ENCODE measurements at regions not wholly inside any gene's neighbourhood (a gene's known extent, or its start where the extent isn't known, plus 50 kb on each side); places are given as distances from the start of the nearest gene placed in this dataset.

DNA sequence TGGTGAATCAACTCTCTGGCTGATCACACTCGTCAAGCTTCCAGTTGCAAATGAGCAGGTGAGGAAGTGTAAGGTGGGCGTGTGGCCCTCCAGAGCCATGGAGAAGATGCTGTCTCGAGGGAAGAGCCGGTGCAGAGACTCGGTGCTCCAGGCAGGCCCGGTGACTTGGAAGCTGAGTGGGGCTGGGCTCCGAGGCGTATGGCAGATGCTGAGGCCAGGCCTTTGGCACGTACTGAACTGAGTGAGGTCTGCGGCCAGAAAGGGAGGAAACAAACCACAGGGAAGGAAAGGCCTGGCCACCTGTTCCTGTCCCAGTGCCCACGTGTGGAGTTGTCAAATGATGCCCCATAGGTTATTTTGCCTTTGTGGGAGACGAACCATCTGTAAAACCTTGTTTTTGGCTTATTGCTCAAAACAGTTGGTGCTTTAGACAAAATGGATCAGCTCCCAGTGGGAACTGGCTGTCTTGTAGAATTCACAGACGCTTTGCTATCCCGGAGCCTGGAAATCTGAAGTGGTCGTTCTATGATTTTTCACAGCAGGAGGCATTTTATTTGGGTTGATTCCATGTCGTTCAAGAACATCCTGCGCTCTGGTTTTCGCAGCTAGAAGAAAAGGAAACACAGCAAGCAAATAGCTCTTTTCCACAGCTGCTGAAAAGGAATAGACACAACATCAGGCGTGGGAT is 117.5 kb upstream of the TMEM18 start:
- DNase-seq (no peak), ATAC-seq (no peak)
- H3K4me1 Mint-ChIP-seq, result no peaks in the 10 kb centered on the region
- no peaks in the 10 kb centered on the region for H3K36me3 Mint-ChIP-seq (ENCODE audit: low read depth)
- no peaks in the 10 kb centered on the region for H3K27me3 Mint-ChIP-seq
- H3K4me3 Mint-ChIP-seq, result no peak overlapping the region
- no peaks in the 10 kb centered on the region for H3K9me3 ChIP-seq (ENCODE audit: control insufficient read depth, low read length, poor library complexity, severe bottlenecking)
- no peak overlapping the region for H3K27ac Mint-ChIP-seq

DNA sequence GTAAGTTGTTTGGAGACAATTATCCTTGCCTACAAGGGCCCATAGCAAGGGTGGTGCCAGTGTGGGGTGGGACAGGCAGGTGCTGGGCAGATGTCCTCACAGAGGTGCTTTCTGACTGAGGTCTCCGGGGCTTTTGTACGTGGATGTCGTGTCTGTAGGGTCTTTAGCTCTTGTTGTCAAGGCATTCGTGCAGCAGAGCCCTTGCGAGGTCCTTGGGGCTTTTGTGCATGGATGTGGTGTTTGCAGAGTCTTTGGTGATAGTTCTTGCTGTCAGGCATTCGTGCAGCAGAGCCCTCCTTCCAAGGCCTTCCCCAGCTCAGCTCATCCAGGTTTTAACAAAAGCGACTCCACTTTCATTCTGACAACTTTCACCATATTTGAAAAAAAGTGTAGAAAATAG is 116.0 kb upstream of the TMEM18 start:
- no peaks in the 10 kb centered on the region for H3K4me1 Mint-ChIP-seq
- no peaks in the 10 kb centered on the region for H3K27me3 Mint-ChIP-seq
- no peak overlapping the region for H3K4me3 Mint-ChIP-seq
- no peak overlapping the region for H3K27ac Mint-ChIP-seq
- peaks cover 2% of the 10 kb centered on the region for H3K36me3 Mint-ChIP-seq (ENCODE audit: low read depth)
- ATAC-seq (no peak), DNase-seq (no peak)
- no peaks in the 10 kb centered on the region for H3K9me3 ChIP-seq (ENCODE audit: control insufficient read depth, low read length, poor library complexity, severe bottlenecking)

DNA sequence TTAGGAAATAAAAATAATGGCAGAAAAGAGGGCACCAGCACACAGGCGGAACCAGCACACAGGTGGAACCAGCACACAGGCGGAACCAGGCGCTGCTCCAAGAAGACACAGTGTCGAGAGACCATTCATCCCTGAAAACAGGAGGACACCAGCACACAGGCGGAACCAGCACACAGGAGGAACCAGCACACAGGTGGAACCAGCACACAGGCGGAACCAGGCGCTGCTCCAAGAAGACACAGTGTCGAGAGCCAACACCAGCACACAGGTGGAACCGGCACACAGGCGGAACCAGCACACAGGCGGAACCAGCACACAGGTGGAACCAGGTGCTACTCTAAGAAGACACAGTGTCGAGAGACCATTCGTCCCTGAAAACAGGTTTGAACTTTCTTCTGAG is 115.5 kb upstream of the TMEM18 start:
- Mint-ChIP-seq H3K4me1 (no peaks in the 10 kb centered on the region), H3K36me3 (ENCODE audit: low read depth) (peaks cover 2% of the 10 kb centered on the region), H3K4me3 (no peak overlapping the region), H3K27ac (no peak overlapping the region), H3K27me3 (no peaks in the 10 kb centered on the region)
- ATAC-seq, result no peak
- H3K9me3 ChIP-seq (ENCODE audit: control insufficient read depth, low read length, poor library complexity, severe bottlenecking), result no peaks in the 10 kb centered on the region
- DNase-seq, result no peak

DNA sequence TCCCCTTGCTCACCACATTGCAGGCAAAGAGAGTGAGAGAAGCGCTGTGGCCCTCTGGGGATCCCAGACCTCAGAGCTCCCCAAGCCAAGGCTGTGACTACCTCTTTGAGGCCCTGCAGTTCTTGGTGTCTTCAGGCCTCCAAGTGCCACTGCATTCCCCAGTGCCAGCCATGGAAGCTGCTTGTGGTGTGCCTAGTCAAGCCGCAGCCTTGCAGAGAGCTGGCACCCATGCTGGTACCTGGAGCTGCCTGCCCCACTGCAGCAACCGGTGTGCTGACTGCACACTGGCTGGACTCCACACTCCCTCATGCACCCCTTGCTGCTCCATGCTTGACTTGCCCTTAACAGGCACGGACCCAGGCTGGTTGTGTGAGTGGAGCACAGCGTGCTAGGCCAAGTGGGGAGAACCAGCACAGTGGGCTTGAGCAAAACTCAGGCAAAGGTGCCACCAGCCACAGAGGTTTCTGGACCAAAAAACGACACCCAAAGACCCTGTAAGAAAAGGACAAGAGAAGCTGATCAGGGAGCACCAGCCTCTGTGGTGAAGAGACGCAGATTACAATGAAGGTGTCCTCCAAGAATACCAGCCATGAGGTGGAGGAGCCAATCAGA is 113.5 kb upstream of the TMEM18 start:
- H3K4me1 Mint-ChIP-seq, result no peaks in the 10 kb centered on the region

DNA sequence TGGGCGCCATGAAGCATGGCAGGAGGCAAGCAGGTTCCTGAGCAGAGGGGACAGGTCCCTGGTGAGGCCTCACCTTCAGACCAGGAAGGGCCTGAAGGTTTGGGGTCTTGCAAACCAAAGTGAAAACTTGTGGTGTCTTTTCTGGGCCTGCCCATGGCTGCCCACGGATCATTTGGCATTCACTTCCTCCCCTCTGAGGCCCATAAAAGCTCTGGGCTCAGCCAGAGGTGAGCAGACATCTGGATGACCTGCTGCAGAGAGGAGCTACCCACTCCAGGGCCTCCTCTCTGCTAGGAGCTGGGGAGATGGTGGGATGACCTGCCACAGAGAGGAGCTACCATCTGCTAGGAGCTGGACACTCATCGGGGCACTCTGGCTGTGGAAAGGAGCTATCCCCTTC is 112.9 kb upstream of the TMEM18 start:
- Mint-ChIP-seq H3K4me1 (no peaks in the 10 kb centered on the region), H3K27ac (no peak overlapping the region), H3K27me3 (no peaks in the 10 kb centered on the region), H3K36me3 (ENCODE audit: low read depth) (peaks cover 2% of the 10 kb centered on the region), H3K4me3 (no peak overlapping the region)
- no peak for ATAC-seq
- no peaks in the 10 kb centered on the region for H3K9me3 ChIP-seq (ENCODE audit: control insufficient read depth, low read length, poor library complexity, severe bottlenecking)
- DNase-seq, result no peak

More for the DNA sequence above, 113.5 kb upstream of the TMEM18 start:
- ATAC-seq, result no peak
- no peak overlapping the region for H3K4me3 Mint-ChIP-seq
- H3K36me3 Mint-ChIP-seq (ENCODE audit: low read depth), result peaks cover 2% of the 10 kb centered on the region
- no peak for DNase-seq
- H3K27ac Mint-ChIP-seq, result no peak overlapping the region
- no peaks in the 10 kb centered on the region for H3K27me3 Mint-ChIP-seq
- H3K9me3 ChIP-seq (ENCODE audit: control insufficient read depth, low read length, poor library complexity, severe bottlenecking), result no peaks in the 10 kb centered on the region

DNA sequence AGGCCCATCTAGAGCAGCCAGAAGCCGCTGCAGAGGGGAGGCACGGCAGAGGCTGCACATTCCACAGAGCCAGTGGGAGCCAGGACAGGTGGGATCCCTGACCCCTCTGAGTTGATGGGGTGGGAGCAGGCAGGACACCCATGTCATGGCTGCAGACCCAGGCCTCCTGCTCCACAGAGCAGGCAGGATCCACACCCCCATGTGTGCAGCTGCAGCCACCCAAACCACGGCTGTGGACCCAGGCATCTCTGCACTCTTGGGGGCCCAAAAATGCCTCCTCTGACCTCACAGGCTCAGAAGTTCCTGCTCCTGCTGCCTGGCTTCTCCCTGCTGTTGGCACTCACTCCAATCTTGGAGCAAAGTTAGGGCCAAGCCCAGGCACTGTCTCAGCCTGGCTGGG is 112.3 kb upstream of the TMEM18 start:
- no peak overlapping the region for H3K4me3 Mint-ChIP-seq
- H3K27me3 Mint-ChIP-seq, result no peaks in the 10 kb centered on the region
- no peaks in the 10 kb centered on the region for H3K9me3 ChIP-seq (ENCODE audit: control insufficient read depth, low read length, poor library complexity, severe bottlenecking)
- H3K27ac Mint-ChIP-seq, result no peak overlapping the region
- H3K4me1 Mint-ChIP-seq, result no peaks in the 10 kb centered on the region
- H3K36me3 Mint-ChIP-seq (ENCODE audit: low read depth), result peaks cover 2% of the 10 kb centered on the region
- DNase-seq (no peak), ATAC-seq (no peak)

DNA sequence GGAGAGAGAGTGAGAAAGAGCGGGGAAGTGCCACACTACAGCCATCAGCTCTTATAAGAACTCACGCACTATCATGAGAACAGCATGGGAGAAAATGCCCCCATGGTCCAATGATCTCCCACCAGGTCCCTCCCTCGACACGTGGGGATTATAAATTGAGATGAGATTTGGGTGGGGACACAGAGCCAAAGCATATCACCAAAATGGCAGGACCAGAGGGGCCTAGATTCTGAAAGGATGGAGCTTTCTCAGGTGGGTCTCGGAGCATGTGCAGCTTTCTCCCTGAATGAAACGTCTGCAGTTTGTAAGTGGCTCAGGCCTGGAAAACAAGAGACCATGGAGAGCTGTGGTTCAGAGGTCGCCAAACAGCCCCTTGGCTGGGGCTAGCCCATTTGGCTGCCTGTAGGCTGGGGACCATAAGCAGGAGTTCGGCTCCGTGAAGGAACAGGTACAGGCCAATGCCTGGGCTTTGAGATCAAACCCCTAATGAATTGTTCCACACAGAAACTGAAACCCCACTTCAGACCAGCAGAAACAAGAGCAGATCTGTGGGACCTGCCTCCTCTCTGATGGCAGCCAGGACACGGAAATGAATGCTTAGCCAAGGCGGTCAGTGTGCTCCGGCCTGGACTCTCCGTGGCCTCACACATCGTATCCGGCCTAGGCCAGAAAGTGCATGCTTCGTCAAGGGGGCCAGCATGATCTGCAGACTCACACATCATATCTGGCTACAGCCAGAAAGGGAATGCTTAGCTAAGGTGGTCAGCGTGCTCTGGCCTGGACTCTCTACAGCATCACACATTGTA is 111.2 kb upstream of the TMEM18 start:
- no peaks in the 10 kb centered on the region for H3K9me3 ChIP-seq (ENCODE audit: control insufficient read depth, low read length, poor library complexity, severe bottlenecking)
- Mint-ChIP-seq H3K27ac (no peak overlapping the region), H3K27me3 (no peaks in the 10 kb centered on the region), H3K4me3 (no peak overlapping the region), H3K36me3 (ENCODE audit: low read depth) (peaks cover 2% of the 10 kb centered on the region), H3K4me1 (no peaks in the 10 kb centered on the region)
- no peak for DNase-seq
- no peak for ATAC-seq

DNA sequence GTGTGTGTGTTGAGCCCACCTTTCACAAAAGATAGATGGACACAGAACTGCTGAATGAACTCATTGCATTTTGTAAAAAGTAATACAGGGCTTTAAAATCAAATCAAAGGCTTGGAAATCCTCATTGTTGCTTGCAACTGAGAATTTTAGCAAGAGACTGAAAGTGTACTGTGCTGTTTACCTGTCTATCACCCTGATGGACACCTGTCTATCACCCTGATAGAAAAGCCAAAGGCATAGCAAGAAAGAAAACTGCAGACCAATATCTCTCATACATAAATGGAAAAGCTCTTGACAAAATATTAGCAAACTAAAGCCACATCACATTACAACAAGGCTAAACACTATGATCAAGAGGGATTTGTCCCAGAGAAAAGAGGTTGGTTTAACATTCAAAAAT is 107.5 kb upstream of the TMEM18 start:
- no peaks in the 10 kb centered on the region for H3K9me3 ChIP-seq (ENCODE audit: control insufficient read depth, low read length, poor library complexity, severe bottlenecking)
- ATAC-seq (no peak), DNase-seq (no peak)
- H3K4me3 Mint-ChIP-seq, result no peak overlapping the region
- no peak overlapping the region for H3K27ac Mint-ChIP-seq
- H3K4me1 Mint-ChIP-seq, result no peaks in the 10 kb centered on the region
- H3K27me3 Mint-ChIP-seq, result peaks cover 4% of the 10 kb centered on the region
- peaks cover 2% of the 10 kb centered on the region for H3K36me3 Mint-ChIP-seq (ENCODE audit: low read depth)

DNA sequence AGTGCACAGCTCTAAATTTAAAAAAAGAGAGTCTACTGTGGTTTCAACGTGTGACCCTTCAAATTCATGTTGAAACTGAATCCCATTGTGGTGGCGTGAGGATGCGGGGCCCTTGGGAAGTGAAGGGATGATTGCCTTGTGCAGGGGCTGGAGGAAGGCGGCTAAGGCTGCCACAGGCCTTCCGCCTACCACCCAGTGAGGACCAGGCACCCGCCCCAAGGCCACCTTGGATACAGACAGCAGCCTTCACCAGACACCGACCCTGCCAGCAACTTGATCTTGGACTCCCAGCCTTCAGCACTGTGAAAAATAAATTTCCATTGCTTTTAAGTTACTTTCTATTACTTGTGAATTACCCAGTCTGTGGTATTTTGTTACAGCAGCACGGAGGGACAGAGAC is 103.4 kb upstream of the TMEM18 start:
- no peaks in the 10 kb centered on the region for H3K9me3 ChIP-seq (ENCODE audit: control insufficient read depth, low read length, poor library complexity, severe bottlenecking)
- H3K36me3 Mint-ChIP-seq (ENCODE audit: low read depth), result no peaks in the 10 kb centered on the region
- H3K4me3 Mint-ChIP-seq, result no peak overlapping the region
- DNase-seq, result no peak
- no peaks in the 10 kb centered on the region for H3K4me1 Mint-ChIP-seq
- no peak overlapping the region for H3K27ac Mint-ChIP-seq
- H3K27me3 Mint-ChIP-seq, result peaks cover 9% of the 10 kb centered on the region
- ATAC-seq, result no peak

DNA sequence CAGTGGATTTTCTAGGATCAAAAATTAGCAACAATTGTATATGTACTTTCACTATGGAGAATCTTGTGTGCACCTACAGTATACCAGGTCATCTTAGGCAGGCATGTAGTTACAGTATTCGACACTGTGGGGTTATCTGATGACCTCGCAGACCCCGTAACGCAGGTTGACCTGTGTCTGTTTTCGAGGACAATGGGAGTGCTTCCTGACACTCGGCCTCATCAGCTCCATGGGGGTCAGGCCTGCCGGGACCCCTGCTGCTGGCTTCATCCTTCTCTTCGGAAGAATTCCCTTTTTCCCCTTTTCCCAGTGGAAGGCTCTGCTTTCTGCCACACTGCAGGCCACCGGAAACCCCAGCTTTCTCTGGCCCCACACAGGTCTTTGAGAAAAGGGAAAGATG is 102.8 kb upstream of the TMEM18 start:
- H3K4me1 Mint-ChIP-seq, result no peaks in the 10 kb centered on the region
- no peak overlapping the region for H3K27ac Mint-ChIP-seq
- no peaks in the 10 kb centered on the region for H3K36me3 Mint-ChIP-seq (ENCODE audit: low read depth)
- H3K4me3 Mint-ChIP-seq, result no peak overlapping the region
- no peaks in the 10 kb centered on the region for H3K9me3 ChIP-seq (ENCODE audit: control insufficient read depth, low read length, poor library complexity, severe bottlenecking)
- peaks cover 9% of the 10 kb centered on the region for H3K27me3 Mint-ChIP-seq
- DNase-seq, result no peak
- ATAC-seq, result no peak

DNA sequence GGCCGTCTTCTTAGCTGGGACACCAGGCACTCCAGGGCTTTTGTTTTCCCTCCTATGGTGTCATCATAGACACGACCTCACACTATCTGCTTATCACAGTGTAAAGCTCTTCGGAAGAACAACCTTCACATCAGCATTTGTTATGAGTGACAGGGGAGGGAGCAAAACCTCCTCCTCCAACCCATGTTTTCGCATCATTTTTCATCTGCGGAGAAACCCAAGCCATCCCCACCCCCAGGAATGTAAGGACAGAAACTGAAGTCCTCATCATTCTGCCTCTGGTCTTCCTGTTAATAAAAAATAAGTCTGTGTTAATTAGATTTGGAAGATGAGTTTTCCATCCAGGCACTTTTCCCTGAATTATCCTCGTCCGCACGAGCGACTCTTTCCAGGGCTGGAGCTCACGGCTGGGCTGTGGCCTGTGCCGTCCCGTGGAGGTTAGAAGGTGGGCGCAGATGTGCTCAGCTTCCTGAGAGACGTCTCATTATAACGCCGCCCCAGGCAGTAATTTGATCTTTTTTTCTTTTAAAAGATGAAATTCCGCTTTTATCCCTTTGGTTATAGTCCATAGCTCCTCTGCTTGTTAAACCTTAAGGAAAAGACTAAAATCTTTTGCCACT is 101.6 kb upstream of the TMEM18 start:
- Mint-ChIP-seq H3K4me1 (no peaks in the 10 kb centered on the region), H3K27ac (no peak overlapping the region), H3K4me3 (no peak overlapping the region), H3K27me3 (peaks cover 9% of the 10 kb centered on the region), H3K36me3 (ENCODE audit: low read depth) (no peaks in the 10 kb centered on the region)
- no peak for DNase-seq
- no peaks in the 10 kb centered on the region for H3K9me3 ChIP-seq (ENCODE audit: control insufficient read depth, low read length, poor library complexity, severe bottlenecking)
- ATAC-seq, result no peak

DNA sequence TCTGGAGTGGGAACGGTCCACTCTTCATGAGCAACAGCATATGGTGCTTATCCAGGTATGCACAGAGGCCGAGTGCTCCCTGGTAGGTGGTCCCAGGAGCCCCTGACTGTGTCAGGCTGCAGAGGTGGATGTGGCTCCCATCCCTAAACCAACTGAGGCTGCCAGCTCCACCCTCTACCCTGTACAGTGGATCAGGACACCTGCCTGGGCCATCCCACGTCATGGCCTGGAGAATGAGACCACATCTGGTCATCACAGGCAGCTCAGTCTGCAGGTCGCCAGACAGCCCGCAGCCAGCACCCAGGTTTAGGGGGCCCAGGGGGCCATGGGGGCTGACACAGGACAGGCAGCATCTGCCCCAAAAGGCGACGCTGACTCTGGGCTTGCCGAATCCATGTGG is 100.3 kb upstream of the TMEM18 start:
- Mint-ChIP-seq H3K4me1 (no peaks in the 10 kb centered on the region), H3K27me3 (peaks cover 9% of the 10 kb centered on the region), H3K27ac (no peak overlapping the region), H3K4me3 (no peak overlapping the region), H3K36me3 (ENCODE audit: low read depth) (no peaks in the 10 kb centered on the region)
- ATAC-seq (no peak), DNase-seq (no peak)
- no peaks in the 10 kb centered on the region for H3K9me3 ChIP-seq (ENCODE audit: control insufficient read depth, low read length, poor library complexity, severe bottlenecking)

DNA sequence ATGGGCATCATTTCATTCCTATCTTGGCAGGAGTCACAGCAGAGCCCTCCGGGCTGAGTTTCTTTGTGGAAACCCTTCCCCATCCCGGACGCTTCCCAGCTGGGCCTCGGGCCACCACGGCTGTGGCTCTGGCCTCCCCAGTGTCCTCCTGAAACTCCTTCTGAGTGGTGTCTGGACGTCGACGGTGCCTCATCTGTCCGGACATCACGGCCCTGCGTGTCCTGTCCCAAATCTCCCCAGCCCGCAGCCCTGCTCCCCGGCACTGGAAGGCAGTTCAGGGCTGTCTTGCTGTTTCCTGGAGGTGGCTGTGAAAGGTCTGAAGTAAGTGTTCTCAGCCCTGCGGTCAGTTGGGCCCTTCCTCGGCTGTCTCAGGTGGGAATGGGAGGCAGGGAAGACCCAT is 99.8 kb upstream of the TMEM18 start:
- no peak overlapping the region for H3K4me3 Mint-ChIP-seq
- no peak overlapping the region for H3K27ac Mint-ChIP-seq
- no peak for DNase-seq
- peaks cover 12% of the 10 kb centered on the region for H3K27me3 Mint-ChIP-seq
- H3K9me3 ChIP-seq (ENCODE audit: control insufficient read depth, low read length, poor library complexity, severe bottlenecking), result no peaks in the 10 kb centered on the region
- H3K4me1 Mint-ChIP-seq, result peaks cover 2% of the 10 kb centered on the region
- no peak for ATAC-seq
- H3K36me3 Mint-ChIP-seq (ENCODE audit: low read depth), result no peaks in the 10 kb centered on the region
